Skin epidermis (tissue), 12 donors: ENCODE measurements at regions not wholly inside any gene's neighbourhood (a gene's known extent, or its start where the extent isn't known, plus 50 kb on each side); places are given as distances from the start of the nearest gene placed in this dataset.

Experiments
- H3K27ac ChIP-seq, 21 experiments: fragments of 200-600 bp; sonication (generic) in 11 of 21; one replicate each; pipeline ENCODE4 v1.5.0; 2020; ENCODE audit warnings: mild to moderate bottlenecking in 3 of 21, inconsistent platforms in 2 of 21, moderate library complexity in 2 of 21
- H3K4me3 ChIP-seq, 7 experiments: fragments of 200-600 bp; sonication (generic) in 2 of 7; one replicate each; pipeline ENCODE4 v1.5.0; 2020; ENCODE audit warnings: inconsistent platforms in 2 of 7, mild to moderate bottlenecking in 2 of 7, moderate library complexity in 1 of 7

GRCh38 chr2:190782264-190782663, 98.4 kb upstream of the GLS start:
- Histone ChIP-seq H3K27ac (no peak overlapping the region), H3K4me3 (no peak overlapping the region)

- Histone ChIP-seq H3K27ac (no peak overlapping the region), H3K4me3 (no peak overlapping the region)
Observed at GRCh38 chr2:190783513-190784263, 96.9 kb upstream of the GLS start.

GRCh38 chr2:190785334-190785733, 95.3 kb upstream of the GLS start:
- no peak overlapping the region for H3K27ac ChIP-seq

GRCh38 chr2:190786404-190787166, 94.0 kb upstream of the GLS start:
- peak overlapping the region in 2 of 21 experiments; percentile 24 to 31 for H3K27ac ChIP-seq
- H3K4me3 ChIP-seq, result no peak overlapping the region

More at GRCh38 chr2:190785334-190785733, 95.3 kb upstream of the GLS start:
- no peak overlapping the region for H3K4me3 ChIP-seq

GRCh38 chr2:190787743-190788235, 92.8 kb upstream of the GLS start:
- Histone ChIP-seq H3K4me3 (no peak overlapping the region), H3K27ac (no peak overlapping the region)

- H3K4me3 ChIP-seq, result no peak overlapping the region
- H3K27ac ChIP-seq, result peak overlapping the region in 6 of 21 experiments; percentile 2 to 57 (median 30)
Observed at GRCh38 chr2:190789074-190790004, 91.3 kb upstream of the GLS start.

GRCh38 chr2:190791347-190791975, 89.2 kb upstream of the GLS start:
- no peak overlapping the region for H3K4me3 ChIP-seq
- H3K27ac ChIP-seq, result peak overlapping the region in 19 of 21 experiments; percentile 0 to 71 (median 41)

GRCh38 chr2:190791976-190792575, 88.5 kb upstream of the GLS start:
- Histone ChIP-seq H3K4me3 (no peak overlapping the region), H3K27ac (peak overlapping the region in 18 of 21 experiments; percentile 3 to 71 (median 34))

GRCh38 chr2:190792956-190793888, 87.4 kb upstream of the GLS start:
- Histone ChIP-seq H3K27ac (peak overlapping the region in 9 of 21 experiments; percentile 11 to 66 (median 17)), H3K4me3 (no peak overlapping the region)

GRCh38 chr2:190794377-190794776, 86.2 kb upstream of the GLS start:
- no peak overlapping the region for H3K27ac ChIP-seq
- H3K4me3 ChIP-seq, result no peak overlapping the region

GRCh38 chr2:190794790-190795189, 85.8 kb upstream of the GLS start:
- Histone ChIP-seq H3K4me3 (no peak overlapping the region), H3K27ac (no peak overlapping the region)

- no peak overlapping the region for H3K4me3 ChIP-seq
- H3K27ac ChIP-seq, result no peak overlapping the region
Observed at GRCh38 chr2:190795686-190796085, 84.9 kb upstream of the GLS start.

GRCh38 chr2:190799999-190800398, 80.6 kb upstream of the GLS start:
- no peak overlapping the region for H3K4me3 ChIP-seq
- no peak overlapping the region for H3K27ac ChIP-seq

GRCh38 chr2:190800528-190800927, 80.1 kb upstream of the GLS start:
- Histone ChIP-seq H3K4me3 (no peak overlapping the region), H3K27ac (no peak overlapping the region)

GRCh38 chr2:190802129-190802528, 78.5 kb upstream of the GLS start:
- Histone ChIP-seq H3K27ac (no peak overlapping the region), H3K4me3 (no peak overlapping the region)

GRCh38 chr2:190802626-190803209, 77.9 kb upstream of the GLS start:
- no peak overlapping the region for H3K27ac ChIP-seq

GRCh38 chr2:190804182-190804795, 76.3 kb upstream of the GLS start:
- no peak overlapping the region for H3K4me3 ChIP-seq

More at GRCh38 chr2:190802626-190803209, 77.9 kb upstream of the GLS start:
- H3K4me3 ChIP-seq, result no peak overlapping the region

More at GRCh38 chr2:190804182-190804795, 76.3 kb upstream of the GLS start:
- H3K27ac ChIP-seq, result no peak overlapping the region
